Astrocyte of the spinal cord (primary cell): ENCODE measurements at regions not wholly inside any gene's neighbourhood (a gene's known extent, or its start where the extent isn't known, plus 50 kb on each side); places are given as distances from the start of the nearest gene placed in this dataset.

Experiments used
- DNase-seq: peaks from one replicate; pipeline ENCODE4 v3.0.0; 2011; ENCODE audit warnings: low read depth, low spot score
- H3K4me3 ChIP-seq: 2 replicates; pipeline ENCODE4 v1.5.1; 2011; ENCODE audit warnings: low read depth, mild to moderate bottlenecking, low read length, moderate library complexity
- in situ Hi-C: cut with HindIII; loops from 2 replicates; pipeline ENCODE4 v1.10.0; 2017; ENCODE audit warnings: low sequenced_read_pairs
- TF ChIP-seq, protein P1 (sequence below): IDR thresholded peaks from 2 replicates; pipeline ENCODE4 v1.5.1; 2012; ENCODE audit warnings: low read depth, mild to moderate bottlenecking, low read length, inconsistent platforms

DNA sequence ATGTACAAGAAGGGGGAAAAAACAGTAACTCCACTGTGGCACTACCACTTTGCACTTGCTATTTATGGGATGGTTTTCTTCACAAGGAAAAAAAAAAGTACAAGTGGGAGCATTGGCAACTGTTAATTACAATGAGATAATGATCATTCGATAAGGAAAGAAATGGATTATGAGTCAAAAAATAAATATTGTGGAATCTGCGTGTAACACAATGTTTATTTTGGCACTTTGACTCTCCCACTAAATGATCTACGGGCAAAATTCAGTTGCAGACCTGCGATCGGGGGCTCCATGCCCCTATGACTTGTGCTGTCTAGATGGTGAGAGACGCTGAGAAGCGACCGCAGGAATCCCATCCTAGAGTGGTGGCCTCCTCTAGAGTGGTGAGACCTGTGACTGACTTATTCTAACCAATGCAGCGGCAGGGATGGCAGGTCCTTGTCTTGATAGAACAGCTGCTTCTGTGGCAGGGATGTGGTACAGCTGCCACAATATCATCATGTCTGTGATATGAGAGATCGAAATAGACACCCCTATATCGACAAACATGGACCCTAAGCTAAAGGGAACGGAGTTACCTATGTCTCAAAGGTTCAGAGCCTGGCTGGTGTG is 345.0 kb upstream of the KLF6 start:
- in situ Hi-C loops, result no loop called here
- H3K4me3 ChIP-seq, result no peak overlapping the region
- no peak for DNase-seq
- TF ChIP-seq, protein P1, sequence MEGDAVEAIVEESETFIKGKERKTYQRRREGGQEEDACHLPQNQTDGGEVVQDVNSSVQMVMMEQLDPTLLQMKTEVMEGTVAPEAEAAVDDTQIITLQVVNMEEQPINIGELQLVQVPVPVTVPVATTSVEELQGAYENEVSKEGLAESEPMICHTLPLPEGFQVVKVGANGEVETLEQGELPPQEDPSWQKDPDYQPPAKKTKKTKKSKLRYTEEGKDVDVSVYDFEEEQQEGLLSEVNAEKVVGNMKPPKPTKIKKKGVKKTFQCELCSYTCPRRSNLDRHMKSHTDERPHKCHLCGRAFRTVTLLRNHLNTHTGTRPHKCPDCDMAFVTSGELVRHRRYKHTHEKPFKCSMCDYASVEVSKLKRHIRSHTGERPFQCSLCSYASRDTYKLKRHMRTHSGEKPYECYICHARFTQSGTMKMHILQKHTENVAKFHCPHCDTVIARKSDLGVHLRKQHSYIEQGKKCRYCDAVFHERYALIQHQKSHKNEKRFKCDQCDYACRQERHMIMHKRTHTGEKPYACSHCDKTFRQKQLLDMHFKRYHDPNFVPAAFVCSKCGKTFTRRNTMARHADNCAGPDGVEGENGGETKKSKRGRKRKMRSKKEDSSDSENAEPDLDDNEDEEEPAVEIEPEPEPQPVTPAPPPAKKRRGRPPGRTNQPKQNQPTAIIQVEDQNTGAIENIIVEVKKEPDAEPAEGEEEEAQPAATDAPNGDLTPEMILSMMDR, result no peak

DNA sequence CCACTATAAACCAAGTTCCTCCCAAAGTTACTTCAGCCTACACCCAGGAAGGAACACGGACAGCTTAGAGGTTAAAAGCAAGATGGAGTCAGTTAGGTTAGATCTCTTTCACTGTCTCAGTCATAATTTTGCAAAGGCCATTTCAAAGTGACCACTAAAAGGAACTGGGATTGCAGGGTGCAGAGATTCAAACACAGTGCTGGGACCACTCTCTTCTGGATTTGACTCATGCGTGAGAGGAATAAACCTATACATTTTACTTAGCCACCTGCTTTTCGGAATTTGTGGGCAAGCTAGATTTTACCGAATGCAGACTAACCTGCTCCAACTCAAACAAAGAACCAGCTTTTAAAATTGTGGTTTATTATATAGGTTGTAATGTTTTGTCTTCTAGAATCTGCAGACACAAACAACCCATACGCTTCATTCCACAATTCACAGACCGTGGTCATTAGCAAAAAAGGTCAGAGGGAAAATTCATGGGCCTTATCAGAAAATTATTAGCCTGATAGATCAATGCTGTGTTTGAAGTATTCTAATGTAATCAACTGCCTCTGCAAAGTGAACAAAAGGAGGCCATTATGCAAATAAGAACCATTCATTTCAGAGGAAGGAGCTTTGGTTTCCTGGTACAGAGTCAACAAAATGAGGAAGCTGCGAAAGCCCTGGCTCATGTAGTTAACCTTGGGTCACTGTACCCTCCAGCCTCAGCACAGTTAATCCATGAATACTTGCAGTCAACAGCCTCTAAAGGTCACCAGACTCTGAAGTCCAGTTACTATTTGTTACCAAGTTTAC is 342.7 kb upstream of the KLF6 start:
- H3K4me3 ChIP-seq, result no peak overlapping the region
- TF ChIP-seq, protein P1, result no peak
- DNase-seq, result no peak
- in situ Hi-C loops, result no loop called here

DNA sequence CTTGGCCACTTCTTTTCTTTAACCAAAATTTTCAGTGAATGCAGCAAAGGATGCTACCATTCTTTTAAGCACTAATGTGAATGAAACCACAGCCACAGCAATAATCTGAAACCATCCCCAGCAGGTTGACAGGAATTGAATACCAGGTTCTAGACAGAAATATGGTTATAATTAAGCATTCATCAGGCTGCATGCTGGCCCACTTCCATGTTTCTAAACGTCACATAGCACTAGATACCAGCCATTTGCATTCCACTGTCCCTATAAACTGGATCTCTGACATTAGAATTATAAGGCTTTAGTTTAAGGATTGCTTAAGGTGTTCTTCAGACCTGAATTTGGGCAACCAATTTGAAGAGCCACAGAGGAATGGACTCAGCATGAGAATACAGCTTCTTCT is 340.8 kb upstream of the KLF6 start:
- TF ChIP-seq, protein P1, result no peak
- DNase-seq, result no peak
- in situ Hi-C loops, result no loop called here
- no peak overlapping the region for H3K4me3 ChIP-seq

DNA sequence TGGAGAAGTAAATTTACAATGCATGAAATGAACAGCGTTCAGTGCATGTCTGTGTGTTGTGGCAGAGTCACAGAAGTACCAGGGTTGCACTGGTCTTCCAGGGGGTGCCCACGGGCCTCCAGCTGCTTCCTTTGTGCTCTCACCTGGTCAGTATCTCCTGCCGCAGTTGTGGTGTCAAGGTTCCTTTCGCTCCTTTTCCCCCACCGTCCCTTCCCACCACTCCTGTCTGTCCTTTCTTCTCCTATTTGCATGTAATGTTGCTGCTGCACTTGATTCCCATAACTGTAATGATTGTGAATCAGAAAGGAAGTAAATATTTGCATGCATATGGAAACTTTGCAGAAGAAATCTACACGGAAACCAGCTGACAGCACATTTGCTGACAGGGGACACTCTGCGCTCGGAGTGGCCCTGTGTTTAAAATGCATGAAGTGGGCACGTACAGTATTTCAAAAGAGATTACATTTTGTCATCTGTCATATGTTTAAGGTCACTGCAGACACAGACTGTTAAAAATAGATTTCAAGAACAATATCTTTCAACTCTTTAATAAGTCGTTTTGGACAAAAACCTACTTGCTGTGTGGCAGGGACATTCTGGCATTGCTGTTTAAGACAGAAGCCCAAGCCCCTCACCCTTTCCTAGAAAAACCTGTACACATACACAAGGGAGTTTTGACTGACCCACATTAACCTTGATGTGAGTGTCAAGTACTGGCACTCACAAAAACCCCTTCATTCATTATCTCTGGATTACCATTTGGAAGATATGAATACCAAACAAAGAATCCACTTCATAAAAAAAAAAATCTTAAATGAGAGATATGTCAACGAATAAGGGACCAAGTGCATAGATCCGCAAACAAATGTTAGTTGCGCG is 336.7 kb upstream of the KLF6 start:
- TF ChIP-seq, protein P1, result no peak
- H3K4me3 ChIP-seq, result no peak overlapping the region
- no peak for DNase-seq
- in situ Hi-C loops, result no loop called here

DNA sequence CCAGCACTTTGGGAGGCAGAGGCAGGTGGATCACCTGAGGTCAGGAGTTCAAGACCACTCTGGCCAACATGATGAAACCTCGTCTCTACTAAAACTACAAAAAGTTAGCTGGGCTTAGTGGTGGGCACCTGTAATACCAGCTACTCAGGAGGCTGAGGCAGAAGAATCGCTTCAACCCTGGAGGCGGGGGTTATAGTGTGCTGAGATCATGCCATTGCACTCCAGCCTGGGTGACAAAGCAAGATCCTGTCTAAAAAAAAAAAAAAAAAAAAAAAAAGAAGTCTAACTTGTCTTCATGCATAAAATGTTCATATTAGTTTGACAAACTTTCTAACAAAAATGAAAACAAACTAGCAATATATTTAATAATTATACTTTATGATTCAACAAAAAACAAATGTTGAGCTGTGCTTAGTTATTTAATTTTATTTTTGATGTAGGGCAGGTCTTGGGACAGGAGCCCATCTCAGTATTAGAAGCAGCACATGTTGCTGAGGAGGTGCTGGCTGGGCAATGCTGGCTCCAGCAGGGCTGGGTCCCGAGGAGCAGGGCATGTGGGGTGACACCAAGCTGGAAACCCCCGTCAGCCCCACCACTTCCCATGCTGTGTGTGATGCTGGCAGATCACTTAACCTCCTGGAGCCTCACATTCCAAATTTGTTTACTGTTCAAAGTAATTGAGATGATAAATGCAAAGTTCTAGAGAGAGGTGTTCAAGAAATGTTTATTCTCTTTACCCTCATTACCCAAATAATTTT is 335.3 kb upstream of the KLF6 start:
- in situ Hi-C loops, result no loop called here
- H3K4me3 ChIP-seq, result no peak overlapping the region
- DNase-seq, result no peak
- TF ChIP-seq, protein P1, result no peak

DNA sequence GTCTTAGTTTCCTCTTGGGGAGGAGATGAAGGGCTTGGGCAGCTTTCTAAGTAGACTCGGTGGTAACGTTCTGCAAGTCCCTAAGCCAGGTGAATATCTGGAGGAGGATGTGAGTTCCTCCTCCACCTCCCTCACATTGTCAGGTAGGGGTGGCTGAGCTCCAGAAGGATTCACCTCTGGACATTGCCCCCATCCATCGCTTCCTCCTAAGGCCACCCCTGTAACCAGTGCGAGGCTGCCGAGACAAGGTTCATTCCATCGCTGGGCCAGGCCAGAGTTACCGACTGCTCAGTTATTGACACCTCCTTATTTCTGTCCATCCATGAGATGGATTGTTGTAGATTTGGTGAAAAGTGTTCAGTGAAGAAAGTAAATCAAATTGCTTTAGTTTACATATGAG is 334.1 kb upstream of the KLF6 start:
- no peak overlapping the region for H3K4me3 ChIP-seq
- TF ChIP-seq, protein P1, result no peak
- in situ Hi-C loops, result no loop called here
- no peak for DNase-seq
